CD4-positive, alpha-beta T cell treated with Interferon alpha-2 for 1 hour (primary cell): ENCODE measurements at regions not wholly inside any gene's neighbourhood (a gene's known extent, or its start where the extent isn't known, plus 50 kb on each side); places are given as distances from the start of the nearest gene placed in this dataset.

Source experiments
- DNase-seq, 2 donors: peaks; one replicate each; pipeline ENCODE4 v3.0.0-alpha.2; 2020 to 2022

DNA sequence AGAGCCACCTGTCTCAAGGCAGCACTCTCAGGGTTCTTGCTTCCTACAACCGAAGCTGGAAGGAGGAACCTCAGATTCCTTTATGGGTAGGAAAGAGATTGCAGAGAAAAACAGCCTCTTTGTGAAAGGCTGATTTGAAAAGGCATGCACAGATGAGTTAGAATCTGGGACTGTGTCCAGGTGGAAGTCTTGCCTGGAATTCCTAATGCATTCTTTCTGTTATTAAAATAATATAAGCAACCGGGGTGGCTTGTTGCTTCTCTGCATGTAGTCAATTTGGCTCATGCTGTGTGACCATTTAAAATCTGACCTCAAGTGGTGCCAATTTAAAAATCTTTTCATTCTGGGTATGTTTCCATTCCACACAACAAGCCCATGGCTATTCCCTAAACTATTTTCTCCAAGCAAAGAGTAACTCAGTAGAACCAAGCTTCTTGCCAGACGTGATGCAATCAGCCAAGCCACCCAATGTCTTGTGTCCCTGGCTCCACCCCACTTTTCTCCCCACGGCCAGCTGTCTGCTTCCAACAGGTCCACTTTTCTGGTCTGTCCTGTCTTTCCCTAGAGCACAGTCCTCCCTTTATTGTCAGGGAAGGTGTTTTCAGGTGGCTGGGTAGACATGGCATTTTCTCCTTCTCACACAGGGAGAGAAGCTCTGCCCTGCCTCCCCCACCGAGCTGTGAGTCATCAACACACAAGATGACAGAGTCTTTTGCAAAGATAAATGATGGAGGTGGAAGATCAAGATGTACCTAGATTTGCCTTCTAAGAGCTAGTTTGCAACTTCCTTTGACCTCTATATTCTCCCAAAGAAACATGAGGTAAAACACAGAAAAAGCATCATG, 394.3 kb downstream of the FOXO1 start:
- DNase-seq, result no peak

DNA sequence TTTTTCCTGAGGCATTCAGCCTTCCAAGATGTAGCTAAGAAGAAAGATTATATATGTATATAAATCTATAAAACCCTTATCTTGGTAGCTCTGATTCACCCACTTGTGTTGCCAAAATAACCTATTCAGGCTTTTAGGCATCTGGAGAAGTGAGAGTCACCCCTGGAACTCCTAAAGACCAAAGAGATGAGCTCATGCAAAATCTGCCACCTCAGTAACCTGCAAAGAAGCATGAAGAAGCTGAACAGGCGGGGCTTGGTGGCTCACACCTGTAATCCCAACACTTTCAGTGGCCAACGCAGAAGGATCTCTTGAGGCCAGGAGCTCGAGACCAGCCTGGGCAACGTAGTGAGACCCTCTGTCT, 393.7 kb downstream of the FOXO1 start:
- no peak for DNase-seq

DNA sequence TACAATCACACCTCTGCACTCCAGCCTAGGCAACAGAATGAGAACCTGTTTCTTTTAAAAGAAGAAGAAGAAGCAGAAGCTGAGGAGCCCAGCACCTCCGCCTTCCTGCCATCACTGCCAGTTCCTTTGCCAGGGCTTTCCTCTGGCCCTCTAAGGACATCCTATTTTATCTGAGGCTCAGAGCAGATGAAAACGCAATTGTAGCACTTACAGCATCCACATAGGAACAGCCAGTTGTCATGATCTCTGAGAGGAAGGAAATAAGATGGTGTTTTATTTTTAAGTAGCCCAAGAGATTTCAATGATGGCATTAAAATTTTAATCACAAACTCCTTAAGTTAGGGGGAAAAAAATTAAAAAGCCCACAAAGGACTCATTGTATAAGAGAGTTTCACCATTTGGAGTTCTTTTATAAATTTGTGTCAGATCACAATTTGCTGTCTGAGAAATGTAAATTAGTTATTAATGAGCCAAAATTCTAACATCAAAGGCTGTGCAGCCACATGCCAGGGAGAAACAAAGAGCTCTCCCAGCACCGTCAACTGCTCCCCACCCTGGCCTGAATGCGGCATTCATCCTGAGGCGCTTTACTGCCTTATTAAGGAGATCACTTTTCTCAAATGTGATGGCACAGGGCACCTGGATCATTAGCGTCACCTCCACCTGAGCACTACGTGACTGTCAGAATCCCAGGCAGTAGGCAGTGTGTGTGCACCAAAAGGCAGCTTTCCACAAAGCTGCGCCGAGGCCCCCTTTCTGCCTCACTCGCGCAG, 393.0 kb downstream of the FOXO1 start:
- DNase-seq, result no peak

DNA sequence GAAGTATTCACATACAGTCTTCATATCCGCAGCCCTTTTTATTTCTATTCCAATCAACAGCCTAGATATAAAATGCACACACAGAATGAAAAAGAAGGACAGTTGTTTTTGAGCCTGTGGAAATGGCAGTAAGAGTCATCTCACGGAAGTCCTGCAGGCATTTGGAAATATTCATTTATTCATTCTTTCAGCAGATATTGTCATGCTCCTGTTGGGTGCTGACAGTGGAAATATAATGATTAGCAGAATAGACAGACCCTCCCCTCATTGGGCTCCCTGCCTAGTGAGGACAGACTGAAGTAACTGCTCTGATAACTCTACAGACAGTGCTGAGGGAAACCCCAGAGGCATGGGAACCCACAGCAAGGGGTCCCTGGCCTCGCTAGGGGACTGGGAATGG, 392.3 kb downstream of the FOXO1 start:
- DNase-seq, result no peak

DNA sequence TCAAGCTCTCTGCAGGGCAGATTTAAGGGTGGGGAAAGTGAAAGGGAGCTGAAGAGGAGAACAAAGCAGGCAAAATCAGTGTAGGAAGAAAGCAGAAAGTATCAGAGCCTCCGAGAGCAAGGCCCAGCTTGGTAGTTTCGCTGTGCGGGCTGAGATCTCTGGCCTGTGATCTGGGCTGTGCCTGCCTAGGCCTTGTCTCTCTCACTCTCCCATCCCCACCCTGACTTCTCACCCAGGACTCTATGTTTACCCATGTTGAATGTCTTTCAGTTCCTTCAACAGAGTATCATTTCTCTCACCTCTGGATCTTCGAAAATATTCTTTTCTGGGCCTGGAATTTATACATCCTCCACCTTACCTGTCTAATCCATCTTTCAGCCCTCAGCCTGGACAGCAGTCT, 391.3 kb downstream of the FOXO1 start:
- no peak for DNase-seq

DNA sequence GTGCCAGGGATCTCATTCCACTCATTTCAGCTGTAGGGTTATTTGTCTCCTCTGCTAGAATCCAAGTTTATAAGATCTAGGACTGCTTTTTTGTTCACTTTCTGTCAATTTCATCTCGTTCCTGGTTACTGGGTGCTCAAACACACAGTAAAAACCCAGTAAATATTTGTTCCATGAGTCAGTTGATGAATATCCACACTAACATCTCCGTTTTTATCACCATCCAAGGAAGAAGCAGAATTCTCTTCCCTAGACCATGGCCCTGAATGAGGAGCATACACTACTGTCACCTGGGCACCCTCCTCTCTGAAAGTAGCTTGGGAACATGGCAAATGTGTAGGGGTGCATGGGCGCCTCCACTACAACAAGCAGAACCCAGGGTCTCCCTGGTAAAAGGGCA, 390.8 kb downstream of the FOXO1 start:
- no peak for DNase-seq

DNA sequence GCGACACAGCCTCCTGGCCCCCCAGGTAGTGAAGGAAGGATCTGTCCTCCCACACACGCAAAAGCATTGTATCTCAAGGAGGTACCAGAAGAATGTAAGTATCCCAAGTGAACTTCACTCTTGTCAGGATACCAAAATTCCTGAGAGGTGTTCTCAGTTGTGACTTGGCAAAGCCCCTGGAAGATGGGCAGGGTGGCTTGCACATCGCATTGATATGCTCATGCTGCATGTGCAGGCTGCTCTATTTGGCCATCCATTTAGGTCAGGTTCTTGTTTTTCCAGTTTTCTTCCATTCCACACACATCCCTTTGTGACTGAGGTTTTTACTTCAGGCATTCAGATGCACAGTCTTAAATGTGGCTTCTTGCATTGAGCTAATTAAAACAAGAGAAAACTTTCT, 382.8 kb downstream of the FOXO1 start:
- DNase-seq, result no peak

DNA sequence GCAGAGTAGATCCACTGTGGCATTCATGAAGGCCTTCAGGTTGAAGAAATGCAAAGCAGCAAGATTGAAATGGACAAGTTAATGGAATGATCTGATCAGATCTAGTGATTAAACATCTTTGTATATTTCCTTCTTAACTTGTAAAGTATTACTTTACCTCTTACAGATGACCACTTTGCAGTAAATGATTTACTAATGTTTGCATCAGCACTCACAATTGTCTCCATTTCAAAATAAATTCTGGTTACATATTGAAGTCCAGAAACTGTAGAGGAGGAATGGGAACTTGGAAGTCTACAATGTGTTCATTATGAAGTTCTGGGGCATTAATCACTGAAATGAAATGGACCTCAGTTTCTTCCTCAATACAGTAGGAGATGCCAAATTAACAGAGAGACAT, 380.8 kb downstream of the FOXO1 start:
- DNase-seq, result no peak

DNA sequence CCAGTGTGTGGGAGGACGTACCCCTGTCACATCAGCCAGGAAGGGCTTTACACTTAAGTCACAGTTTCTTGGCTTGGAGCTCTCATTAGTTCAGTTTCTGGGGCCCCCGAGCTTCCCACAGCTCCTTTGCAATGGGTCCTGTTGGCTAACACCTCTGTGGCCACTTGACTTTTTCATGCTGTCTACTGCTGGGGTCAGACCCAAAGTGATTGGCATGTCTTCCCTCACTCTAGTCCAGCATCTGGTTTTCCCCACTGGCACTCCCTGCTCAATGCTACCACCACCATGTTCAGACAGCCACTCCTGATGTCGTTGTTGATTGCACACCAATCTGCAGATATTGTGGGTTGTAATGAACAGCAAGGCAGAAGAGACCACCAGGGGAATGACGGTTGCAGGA, 379.0 kb downstream of the FOXO1 start:
- DNase-seq, result no peak

DNA sequence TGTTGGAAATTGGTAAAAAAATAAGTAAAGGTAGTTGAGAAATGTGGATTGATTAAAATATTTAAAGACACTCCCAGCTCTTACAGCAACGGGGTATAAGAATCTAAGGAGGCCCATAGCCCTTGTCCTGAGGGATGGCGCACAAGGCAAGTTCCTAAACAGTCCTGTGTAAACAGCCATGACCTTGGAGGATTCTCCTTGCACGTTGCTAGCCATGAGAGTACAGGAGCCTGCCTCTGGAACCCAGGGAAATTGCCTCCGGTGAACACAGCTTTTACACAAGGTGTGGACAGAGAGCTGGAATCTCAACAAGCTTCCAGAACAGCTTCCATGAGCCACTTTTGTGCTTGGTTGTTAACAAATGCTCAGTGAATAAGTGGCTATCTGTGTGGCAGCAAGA, 378.2 kb downstream of the FOXO1 start:
- no peak for DNase-seq

DNA sequence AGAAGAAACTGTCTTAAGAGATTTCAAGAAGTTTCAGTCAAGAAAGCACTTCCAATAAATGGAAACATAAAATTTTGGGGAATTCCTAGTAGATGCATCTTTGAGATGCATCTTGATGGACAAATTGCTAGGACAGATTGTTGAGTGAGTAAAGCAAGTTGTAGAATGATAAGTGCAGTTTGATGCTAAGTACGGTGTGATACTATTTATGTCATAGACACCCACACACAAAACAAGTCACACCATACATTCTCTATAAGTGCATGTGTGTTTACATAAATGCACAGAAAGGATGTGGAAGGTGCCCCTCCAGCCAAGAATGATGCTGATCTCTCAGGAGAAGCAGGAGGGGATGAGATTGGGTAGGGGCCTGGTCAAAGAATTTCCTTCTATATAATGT, 375.7 kb downstream of the FOXO1 start:
- no peak for DNase-seq

DNA sequence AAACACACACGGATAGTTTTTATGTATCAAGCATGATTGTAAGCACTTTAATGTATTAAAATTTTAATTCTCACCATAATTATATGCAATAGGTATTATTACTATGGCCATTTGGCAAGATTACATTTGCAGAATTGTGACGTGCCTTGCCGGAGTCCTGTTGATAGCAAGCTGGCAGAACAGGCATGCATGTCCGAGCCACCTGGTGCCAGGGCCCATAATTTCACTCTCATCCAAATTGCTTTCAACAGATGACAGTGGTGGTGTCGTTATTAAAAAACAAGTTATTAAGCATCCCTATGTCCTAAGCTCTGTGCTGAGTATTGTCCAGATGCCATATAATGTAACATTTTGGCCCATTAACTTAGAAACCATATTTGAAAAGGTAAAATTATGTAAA, 374.3 kb downstream of the FOXO1 start:
- DNase-seq, result no peak

DNA sequence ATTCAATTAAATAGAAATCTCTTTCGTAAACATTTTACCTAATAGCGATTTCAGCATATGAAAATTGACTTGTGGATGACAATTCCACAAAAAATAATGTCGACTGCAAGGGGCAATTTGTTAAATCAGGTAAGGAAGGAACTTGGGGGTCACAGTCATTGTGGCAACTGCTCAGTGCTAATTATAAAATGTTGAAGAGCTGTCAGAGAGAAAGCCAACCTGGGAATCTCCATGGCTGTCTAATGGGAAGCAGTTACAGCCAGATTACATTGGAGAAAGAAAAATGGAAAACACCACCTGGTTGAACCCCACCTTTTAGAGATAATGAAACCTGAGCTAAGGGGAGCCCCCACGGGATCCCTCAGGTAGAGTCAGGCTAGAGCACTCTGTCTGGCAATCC, 373.9 kb downstream of the FOXO1 start:
- DNase-seq, result no peak

DNA sequence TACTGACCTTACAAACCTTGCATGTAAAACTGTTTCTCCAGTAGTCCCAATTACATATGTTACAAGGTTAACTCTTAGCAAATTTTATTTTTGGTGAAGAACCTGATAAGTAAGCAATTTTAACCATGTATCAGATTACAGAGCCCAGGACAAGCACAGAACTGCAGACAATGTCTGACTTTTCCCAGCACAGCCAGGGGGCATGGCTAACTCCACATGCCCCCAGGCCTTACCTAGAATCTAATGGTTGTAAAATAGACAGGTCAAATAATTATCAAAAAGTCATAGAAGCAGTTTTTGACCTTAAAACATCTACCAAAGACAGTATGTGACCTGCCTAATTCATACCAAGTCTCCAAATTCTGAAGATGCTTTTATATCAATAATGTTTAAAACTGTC, 364.1 kb downstream of the FOXO1 start:
- DNase-seq, result no peak

DNA sequence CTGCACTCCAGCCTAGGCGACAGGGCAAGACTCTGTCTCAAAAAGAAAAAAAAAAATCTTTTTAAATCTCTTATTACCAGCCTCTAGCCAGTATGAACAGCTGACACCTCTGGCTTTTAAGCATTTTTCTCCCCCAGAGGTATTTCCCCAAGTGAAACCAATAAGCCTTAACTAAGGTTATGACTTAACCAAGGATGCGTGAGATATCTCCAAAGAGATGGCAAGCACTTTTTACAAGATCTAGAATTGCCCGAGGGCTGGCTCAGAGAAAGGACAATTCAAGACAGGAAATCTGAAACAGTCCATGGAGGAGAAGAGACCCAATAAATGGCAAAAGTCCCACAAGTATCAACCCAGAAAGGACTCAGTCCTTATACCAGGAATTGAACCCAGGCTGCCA, 362.1 kb downstream of the FOXO1 start:
- DNase-seq, result no peak

DNA sequence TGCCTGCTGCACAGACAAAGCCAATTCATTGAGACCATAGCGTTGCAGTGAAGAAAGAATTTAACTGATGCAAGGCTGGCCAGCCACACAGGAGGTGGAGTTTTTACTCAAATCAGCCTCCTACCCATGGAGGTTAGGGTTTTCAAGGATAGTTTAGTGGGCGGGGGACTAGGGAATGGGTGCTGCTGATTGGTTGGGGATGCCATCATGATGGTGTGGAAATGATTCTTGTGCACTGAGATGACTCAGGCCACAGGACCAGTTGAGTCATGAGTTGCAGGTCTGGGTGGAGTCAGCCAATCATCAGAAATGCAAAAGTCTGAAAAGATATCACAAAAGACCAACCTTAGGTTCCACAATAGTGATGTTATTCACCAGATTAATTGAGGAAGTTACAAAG, 359.6 kb downstream of the FOXO1 start:
- no peak for DNase-seq

DNA sequence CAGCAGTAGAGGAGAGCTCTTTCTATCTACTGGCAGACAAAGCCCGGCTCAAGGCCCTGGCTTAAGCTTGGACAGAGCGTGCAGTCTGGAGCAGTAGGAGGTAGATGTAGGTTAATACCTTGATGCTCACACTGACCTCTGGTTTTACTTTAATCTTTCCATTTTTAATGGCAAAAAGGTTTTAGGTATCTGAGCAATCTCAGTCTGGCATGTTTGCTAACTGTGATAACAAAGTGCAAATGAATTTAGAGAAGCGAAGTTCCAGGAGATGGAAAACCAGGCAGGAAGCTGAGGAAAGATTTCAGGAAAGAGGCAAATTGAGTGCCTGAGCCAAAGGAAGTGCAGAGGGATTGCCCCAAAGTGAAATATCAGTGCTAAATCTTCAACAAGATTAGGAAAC, 356.6 kb downstream of the FOXO1 start:
- DNase-seq, result no peak

DNA sequence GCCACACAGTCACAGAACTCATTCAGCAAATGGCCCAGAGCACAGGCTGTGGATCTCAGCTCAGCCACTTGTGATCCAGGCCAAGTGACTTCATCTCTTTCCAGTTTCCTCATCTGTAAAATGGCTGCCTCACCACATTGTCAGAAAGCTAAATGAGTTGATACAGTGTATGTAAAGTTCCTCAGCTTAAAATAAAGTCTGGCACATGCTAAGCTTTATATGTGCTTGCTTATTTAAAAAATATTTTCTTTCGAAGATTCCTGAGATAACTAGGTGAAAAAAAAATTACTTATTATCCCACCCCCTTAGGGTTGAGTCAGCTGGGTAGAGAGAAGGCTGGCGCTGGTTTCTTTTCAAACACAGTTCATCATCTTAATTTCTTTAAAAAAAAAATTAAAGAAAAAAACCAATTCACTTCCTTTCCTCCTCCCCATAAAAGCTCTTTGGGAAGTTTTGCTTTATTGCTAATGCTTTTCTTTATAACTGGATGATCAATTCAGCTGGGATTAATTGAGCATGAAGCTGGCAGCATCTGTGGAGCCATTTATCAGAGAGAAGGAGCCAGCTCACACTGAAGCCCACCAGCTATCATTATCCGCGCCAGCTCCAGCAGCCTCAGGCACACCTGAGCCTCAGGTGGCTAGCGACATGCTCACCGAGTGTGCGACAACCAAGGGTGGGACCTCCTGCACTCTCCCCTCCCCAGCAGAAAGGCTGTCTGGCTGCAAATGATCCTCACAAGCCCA, 354.9 kb downstream of the FOXO1 start:
- no peak for DNase-seq

DNA sequence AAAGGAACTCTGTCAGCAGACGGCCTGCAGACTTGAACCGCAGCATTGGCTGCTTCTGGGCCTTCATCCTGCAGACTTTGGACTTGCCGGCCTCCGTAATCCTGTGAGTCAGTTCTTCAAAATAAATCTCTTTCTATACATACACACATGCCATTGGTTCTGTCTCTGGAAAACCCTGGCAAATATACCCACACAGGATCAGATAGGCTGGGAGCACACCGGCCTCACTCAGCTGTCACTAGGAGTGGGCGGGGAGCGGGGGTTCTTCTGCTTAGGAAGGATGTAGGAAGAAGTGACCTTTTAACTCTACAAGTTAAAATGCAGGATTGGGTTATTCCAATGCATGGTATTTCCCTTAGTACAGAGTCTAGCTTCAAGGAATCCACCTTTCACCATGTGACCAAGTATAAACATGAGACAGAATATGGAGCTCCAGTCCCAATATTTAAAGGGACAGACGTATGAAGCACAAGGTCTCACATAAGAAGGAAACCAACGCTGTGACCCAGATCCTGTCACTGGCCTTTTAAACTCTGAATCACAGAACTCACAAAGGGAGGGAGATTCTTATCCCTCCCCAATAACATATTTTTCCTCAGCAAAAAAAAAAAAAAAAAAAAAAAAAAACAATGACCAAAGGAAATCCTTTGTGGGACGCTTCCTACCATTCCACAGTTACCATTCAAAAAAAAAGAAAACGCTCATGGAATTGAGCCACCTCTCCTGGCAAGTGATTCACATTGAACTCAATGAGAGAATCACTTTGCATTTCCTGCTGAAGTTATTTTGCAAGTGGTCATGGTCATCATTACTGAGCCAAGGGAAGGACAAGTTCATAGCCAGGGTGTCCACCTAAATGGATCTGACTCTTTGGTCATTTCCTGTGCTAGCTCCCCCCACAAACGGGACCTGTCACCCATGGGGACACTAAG, 352.9 kb downstream of the FOXO1 start:
- DNase-seq, result no peak

DNA sequence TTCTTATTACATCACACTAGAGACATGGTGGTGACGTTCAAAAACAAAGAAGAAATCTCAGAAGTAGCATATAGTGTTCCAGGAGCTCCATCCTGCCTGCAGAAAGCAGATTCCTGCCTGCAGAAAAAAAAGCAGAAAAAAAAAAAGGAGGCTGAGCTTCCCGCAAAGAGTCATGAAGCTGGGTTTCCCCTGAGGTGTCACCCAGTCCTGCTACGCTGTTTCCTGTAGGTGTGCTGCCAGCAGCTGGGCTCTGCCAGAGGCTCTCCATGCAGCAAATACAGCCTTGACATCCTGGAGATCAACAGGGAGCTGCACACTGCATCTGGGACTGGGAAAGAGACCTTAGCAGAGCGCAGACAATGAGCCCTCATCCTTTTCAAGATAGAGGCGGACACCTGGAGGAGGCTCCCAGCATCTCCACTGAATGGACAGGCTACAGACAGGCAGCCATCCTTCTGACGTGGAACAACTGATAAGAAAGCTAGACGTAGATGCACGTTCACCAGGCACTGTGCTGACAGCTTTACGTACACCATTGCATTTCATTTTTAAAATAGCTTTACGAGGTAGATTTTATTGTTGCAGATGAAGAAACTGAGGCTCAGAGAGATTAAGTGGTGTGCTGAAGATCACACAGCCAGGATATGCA, 350.9 kb downstream of the FOXO1 start:
- DNase-seq, result peak; percentile 59 to 73

DNA sequence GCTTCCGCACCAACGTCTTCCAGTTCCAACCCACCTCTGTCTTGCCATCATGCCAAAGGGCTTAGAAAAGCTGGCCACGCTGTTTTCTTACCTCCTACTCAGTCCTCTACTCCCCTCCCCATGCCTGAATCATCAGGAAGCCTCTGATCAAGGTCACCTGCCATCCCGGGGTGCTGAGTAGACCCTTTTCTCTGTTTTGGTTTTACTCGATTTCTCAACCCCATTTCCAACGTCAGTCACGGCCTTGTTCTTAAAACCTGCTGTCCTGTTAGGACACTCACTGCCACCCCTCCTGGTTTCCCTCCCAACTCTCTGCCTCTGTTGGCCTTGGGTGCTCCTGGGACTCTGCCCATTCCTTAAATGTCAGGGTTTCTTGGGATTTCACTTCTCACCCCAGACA, 350.1 kb downstream of the FOXO1 start:
- no peak for DNase-seq

DNA sequence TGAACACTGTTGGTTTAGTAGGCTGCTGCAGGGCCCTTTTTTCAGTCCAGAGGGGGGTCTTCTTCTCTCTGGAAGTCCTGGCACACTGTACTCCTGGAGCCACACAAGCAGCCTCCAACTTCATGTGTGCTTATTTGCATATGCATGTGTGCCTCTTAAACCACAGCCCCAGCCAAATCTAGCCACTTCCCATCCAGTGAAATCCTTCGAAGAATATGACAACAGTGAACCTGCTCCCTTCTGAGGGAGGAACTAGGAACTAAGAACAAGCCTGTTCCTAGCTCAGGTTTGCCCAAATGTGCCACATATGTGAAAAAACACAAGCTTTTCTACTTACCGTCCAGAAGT, 348.5 kb downstream of the FOXO1 start:
- DNase-seq, result no peak
